ENCODE measurements at regions not wholly inside any gene's neighbourhood (a gene's known extent, or its start where the extent isn't known, plus 50 kb on each side); places are given as distances from the start of the nearest gene placed in this dataset.

DNA sequence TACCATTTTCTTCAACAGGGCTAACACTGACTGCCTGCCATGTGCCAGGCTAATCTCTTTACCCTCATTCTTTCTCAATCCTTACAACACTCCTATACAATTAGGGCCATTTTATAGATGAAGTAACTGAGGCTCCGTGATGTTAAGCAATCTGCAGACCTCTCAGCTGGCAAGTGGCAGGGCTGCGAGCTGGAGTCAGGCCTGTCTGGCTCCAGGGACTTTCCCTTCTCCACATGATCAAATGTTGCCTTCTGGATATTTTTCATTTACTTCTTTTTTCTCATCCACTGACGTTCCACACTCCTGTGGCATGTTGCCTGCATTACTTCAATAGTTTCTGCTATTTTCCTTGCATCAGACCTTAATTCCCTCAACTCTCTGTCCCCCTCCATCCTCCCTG, 55.2 kb upstream of the TAGAP start:
- no peak for DNase-seq (ENCODE audit: low spot score)

DNA sequence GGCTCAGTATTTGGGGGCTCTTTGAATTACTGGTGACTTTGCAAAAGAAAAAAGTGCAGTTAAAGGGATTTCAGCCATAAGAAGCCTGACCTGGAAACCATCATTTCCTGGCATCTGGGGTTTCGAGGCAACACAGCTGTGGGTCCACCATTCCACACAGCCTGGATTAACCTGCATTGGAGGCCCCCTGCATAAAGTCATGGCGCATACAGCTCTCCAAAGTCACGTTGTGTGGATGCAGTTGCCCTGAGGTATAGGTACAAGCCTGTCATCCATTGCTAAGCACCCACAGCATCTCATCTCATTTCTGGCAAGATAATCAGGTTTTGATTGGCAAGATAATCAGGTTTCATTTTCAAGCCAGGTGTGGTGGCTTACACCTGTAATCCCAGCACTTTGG, 54.5 kb upstream of the TAGAP start:
- no peak for DNase-seq (ENCODE audit: low spot score)

DNA sequence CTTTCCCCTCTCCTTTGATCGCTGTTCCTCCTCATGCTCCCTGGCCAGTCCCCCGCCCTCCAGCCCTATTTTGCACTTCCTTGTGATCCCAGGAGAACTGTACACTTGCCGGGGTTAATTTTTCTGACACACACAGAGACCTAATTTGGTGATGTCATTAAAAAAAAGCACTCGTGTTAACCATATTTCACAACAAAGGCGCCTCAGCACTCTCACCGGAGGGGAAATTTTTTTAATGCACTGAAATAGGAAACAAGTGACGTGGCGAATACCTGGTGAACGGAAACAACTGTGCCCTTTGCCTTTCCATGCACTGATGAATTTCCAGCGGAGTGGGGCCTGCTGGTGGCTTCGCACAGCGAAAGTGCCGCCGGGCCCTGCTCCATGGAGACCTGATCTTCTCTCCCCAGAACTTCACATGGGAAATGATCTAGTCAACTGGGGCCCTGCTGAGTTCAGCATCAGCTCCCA, 53.9 kb upstream of the TAGAP start:
- DNase-seq (ENCODE audit: low spot score) = peak; percentile 40

DNA sequence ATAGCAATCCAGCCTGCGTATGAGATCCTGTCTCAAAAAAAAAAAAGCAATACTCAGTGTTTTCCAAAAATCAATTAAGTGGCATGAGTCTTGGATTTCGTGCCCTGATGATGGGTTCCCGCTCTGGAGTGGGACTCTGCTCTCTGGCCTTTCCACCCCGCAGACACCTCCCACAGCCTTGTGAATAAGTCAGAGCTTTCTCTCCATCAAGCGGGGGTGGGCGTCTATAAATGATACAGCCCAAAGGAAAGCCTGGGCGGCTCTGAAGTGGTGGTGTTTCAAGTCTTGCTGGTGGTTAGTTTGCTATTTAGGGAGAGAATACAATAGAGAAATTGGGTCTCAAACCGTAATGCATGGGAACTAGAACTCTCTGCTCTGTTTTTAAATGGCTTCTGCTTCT, 52.5 kb upstream of the TAGAP start:
- DNase-seq (ENCODE audit: low spot score) = no peak

DNA sequence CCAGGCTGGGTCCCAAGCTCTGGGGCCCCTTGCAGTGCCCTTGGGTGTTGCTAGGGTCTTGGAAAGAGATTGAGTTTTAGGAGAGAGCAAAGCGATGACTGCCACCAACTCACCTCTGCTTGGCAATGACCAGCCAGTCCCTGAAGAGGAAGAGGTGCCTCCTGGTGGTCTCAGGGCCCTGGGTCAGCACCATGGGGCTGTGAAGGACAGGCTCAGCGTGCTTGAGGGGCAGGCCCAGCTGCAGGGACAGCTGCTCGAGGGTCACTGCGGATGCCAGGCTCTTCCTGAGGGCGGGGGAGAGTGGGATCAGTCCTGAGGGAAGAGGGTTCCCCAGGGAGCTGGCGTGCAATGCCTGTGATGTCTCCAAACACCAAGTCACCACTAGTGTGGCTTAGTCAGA, 50.8 kb upstream of the TAGAP start:
- DNase-seq (ENCODE audit: low spot score) = no peak

DNA sequence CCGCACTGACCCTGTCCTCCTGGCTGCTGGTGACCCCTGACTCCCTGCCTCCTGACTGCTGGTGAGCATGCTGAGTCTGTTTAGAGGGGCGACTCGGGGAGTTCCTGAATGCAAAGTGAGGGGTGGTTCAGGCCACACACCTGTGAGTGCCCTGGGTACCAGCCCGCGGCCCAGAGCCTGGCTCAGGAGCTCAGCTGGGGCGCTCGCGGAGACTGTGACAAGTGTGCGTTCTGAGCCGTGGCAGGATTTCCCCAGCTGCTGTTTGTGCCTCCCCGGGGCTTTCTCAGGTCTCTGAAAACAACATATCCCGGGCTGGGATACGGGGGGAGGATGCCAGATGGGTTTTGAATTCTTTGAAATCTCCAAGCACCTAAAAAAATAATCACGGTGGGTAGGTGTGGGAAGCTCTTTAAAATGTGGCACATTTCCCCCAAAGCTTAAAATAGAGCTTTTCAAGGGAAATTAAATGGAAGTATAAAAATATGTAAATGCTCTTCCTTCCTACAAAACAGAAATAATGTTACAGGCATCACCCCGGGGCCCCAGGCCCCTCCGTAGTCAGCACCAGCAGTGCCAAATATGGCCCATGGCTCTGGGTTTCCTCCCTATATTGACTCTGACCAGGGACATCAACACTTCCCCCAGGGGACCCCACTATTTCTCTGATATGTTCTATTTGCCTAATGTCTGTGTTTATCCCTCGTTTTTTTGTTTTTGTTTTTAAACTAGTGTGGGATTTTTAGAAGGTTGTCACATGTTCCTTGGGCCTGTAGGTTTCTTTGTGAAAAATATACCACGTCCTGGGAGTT, 49.9 kb upstream of the TAGAP start:
- no peak for DNase-seq (ENCODE audit: low spot score)

Measured in ureter (tissue), 1 donor.